ENCODE measurements at regions not wholly inside any gene's neighbourhood (a gene's known extent, or its start where the extent isn't known, plus 50 kb on each side); places are given as distances from the start of the nearest gene placed in this dataset.

DNA sequence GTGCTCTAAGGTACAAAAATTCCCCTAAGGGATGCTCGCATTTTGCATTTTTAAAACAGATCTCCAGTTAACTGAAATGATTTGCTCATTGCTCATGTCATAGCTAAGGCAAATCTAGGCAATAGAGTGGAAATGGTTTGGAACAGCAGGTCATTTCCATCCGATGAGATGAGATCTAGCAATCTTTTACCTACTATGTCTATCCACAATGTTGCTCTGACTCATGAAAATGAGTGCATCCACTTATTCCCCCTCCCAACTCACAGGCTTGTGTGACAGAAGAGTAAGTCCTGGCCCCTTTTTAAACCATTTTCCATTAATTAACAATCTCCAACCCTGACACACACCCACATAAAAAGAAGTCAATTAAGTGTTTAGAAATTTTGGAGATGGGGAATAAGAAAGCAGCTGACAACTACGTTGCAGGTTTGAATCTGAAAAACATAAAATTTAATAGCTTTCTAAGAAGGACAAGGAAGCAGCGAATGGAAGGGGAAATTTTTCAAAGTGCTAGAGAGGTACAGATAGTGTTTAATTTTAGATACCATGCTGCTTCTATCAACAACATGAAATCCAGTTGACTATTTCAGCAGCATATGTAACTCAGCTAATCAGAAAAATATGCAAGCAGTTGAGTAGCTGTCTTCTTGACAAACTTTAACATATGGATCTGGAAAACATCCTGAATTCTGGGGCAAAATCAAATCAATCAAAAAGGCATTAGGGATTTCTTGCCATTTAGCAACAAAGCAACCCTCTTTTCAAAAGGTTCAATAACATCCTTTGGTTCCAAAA lies 112.0 kb downstream of the TMCO5A start:
- no peaks in the 10 kb centered on the region for H3K36me3 ChIP-seq
- H3K27ac ChIP-seq: no peak overlapping the region
- no peaks in the 10 kb centered on the region for H3K4me1 ChIP-seq
- H3K9me3 ChIP-seq: no peaks in the 10 kb centered on the region
- intact Hi-C loops (cut with DNase I; ENCODE audit: low total_unique reads): no loop called here
- H3K4me3 ChIP-seq: no peak overlapping the region
- TF ChIP-seq POLR2A (IDR thresholded peaks at IDR 0.05) (no peak), POLR2AphosphoS5 (IDR thresholded peaks at IDR 0.05) (no peak)
- TF ChIP-seq, protein P1, sequence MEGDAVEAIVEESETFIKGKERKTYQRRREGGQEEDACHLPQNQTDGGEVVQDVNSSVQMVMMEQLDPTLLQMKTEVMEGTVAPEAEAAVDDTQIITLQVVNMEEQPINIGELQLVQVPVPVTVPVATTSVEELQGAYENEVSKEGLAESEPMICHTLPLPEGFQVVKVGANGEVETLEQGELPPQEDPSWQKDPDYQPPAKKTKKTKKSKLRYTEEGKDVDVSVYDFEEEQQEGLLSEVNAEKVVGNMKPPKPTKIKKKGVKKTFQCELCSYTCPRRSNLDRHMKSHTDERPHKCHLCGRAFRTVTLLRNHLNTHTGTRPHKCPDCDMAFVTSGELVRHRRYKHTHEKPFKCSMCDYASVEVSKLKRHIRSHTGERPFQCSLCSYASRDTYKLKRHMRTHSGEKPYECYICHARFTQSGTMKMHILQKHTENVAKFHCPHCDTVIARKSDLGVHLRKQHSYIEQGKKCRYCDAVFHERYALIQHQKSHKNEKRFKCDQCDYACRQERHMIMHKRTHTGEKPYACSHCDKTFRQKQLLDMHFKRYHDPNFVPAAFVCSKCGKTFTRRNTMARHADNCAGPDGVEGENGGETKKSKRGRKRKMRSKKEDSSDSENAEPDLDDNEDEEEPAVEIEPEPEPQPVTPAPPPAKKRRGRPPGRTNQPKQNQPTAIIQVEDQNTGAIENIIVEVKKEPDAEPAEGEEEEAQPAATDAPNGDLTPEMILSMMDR (IDR thresholded peaks at IDR 0.05): no peak
- no peak for DNase-seq (ENCODE audit: low spot score in 2 of 2)
- no peaks in the 10 kb centered on the region for H3K27me3 ChIP-seq

DNA sequence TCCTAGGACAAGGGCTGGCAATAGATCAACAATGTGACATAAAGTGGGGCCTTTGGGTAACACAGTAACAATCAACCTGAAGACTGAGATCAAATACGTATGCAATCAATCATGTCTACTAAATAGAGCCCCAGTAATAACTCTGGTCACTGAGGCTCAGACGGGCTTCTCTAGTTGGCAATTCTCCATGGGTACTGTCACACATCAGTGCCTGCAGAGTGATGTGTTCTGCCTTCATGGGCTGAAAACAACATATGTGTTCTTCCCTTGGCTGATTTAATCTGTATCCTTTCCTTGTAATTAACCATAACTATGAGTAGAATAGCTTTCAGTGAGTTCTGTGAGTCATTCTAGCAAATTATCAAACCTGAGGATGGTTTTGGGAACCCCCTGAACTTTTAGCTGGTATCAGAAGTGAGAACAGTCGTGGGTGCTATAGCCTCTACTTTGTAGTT lies 113.6 kb downstream of the TMCO5A start:
- Histone ChIP-seq H3K36me3 (no peaks in the 10 kb centered on the region), H3K27me3 (no peaks in the 10 kb centered on the region), H3K9me3 (no peaks in the 10 kb centered on the region), H3K4me1 (no peaks in the 10 kb centered on the region), H3K4me3 (no peak overlapping the region), H3K27ac (no peak overlapping the region)
- TF ChIP-seq, protein P1 (IDR thresholded peaks at IDR 0.05): no peak
- TF ChIP-seq POLR2AphosphoS5 (IDR thresholded peaks at IDR 0.05) (no peak), POLR2A (IDR thresholded peaks at IDR 0.05) (no peak)
- DNase-seq (ENCODE audit: low spot score in 2 of 2): no peak
- intact Hi-C loops (cut with DNase I; ENCODE audit: low total_unique reads): no loop called here

DNA sequence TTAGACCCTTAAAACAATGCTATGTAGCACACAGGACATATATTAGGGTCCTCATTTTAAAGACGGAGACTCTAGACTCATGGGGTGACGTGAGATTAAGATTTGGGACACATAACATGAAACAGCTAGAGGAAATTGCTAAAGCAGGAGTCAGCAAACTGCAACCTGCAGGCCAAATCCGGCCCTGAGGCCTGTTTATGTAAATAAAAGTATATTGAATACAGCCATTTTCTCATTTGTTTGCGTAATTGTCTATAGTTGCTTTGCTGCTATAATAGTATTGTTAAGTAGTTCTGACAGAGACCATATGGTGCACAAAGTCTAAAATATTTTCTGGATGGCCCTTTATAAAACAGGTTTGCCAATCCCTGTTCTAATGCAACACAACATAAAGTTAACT lies 115.5 kb downstream of the TMCO5A start:
- no peak overlapping the region for H3K27ac ChIP-seq
- H3K4me3 ChIP-seq: no peak overlapping the region
- no peak for DNase-seq (ENCODE audit: low spot score in 2 of 2)
- no peak for TF ChIP-seq POLR2AphosphoS5 (IDR thresholded peaks at IDR 0.05)
- no peak for TF ChIP-seq POLR2A (IDR thresholded peaks at IDR 0.05)
- TF ChIP-seq, protein P1 (IDR thresholded peaks at IDR 0.05): no peak
- no peaks in the 10 kb centered on the region for H3K36me3 ChIP-seq
- no peaks in the 10 kb centered on the region for H3K9me3 ChIP-seq
- intact Hi-C loops (cut with DNase I; ENCODE audit: low total_unique reads): no loop called here
- no peaks in the 10 kb centered on the region for H3K27me3 ChIP-seq
- no peaks in the 10 kb centered on the region for H3K4me1 ChIP-seq

DNA sequence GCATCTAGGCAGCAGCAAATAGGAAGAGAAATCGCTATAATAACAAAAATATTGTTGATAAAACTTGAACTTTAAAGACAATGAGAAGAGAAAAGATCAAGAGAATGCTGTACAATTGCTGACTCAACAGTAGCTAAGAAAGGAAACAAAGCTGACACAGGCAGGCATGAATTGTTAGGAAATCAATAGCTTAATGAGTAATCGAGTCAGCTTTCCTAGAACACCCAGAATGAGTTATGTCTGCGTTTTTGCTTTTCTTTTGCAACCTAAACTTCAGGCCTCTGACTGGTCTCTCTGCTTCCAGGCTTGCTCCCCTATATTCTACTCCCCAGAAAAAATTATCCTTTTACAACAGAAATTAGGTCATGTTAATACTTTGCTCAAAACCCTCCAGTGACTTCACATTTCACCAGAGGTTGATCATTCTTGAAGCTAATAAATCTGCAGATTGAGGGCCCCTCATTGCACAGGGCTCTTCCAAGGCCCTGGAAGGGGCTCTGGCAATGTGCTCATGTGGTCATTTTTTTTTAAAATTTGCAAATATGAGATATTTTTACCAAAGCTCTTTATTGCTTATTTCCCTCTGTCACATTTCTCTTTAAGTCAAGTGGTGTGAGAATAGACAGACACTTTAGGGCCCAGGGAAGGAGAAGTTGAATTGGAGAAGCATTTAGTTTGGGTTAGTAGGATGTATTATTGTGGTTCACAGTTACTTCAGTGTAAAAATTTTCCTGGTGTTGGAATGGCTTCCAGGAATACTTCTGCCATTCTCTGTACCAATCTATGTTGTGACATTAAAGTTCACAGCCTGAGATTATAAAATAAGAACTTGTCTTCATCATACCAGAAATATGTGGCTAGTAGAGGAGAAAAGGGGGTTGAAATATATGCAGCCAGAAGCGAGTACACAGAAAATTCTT lies 116.3 kb downstream of the TMCO5A start:
- no peaks in the 10 kb centered on the region for H3K36me3 ChIP-seq
- H3K4me1 ChIP-seq: no peaks in the 10 kb centered on the region
- H3K27me3 ChIP-seq: no peaks in the 10 kb centered on the region
- intact Hi-C loops (cut with DNase I; ENCODE audit: low total_unique reads): no loop called here
- no peaks in the 10 kb centered on the region for H3K9me3 ChIP-seq
- no peak overlapping the region for H3K27ac ChIP-seq
- DNase-seq (ENCODE audit: low spot score in 2 of 2): no peak
- no peak overlapping the region for H3K4me3 ChIP-seq
- TF ChIP-seq POLR2AphosphoS5 (IDR thresholded peaks at IDR 0.05): no peak
- TF ChIP-seq, protein P1 (IDR thresholded peaks at IDR 0.05): no peak
- no peak for TF ChIP-seq POLR2A (IDR thresholded peaks at IDR 0.05)

DNA sequence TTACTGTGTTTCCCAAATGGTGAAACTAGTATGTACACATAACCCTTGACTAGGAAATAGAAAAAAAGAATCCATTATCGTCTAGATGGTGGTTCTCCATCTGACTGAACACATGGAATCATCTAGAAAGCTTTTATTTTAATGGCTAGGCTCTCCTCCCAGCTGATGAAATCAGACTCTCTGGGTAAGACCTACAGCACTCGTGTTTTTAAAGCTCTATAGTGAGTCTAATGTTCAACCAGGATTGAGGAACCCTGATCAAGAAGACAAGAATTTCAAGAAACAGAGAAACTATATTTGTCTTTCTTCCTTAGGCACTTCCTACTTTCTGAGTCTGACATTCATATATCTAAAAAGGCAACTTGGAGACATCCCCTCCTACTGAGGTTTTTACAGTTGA lies 118.8 kb downstream of the TMCO5A start:
- no peak for DNase-seq (ENCODE audit: low spot score in 2 of 2)
- TF ChIP-seq POLR2AphosphoS5 (IDR thresholded peaks at IDR 0.05): no peak
- TF ChIP-seq POLR2A (IDR thresholded peaks at IDR 0.05): no peak
- TF ChIP-seq, protein P1 (IDR thresholded peaks at IDR 0.05): no peak
- intact Hi-C loops (cut with DNase I; ENCODE audit: low total_unique reads): no loop called here
- Histone ChIP-seq H3K9me3 (no peaks in the 10 kb centered on the region), H3K36me3 (no peaks in the 10 kb centered on the region), H3K4me3 (no peak overlapping the region), H3K4me1 (no peaks in the 10 kb centered on the region), H3K27me3 (no peaks in the 10 kb centered on the region), H3K27ac (no peak overlapping the region)

Measured in breast epithelium (tissue), 4 donors.